Tibial artery (tissue), 4 donors: ENCODE measurements at regions not wholly inside any gene's neighbourhood (a gene's known extent, or its start where the extent isn't known, plus 50 kb on each side); places are given as distances from the start of the nearest gene placed in this dataset.
"Not testable (repeated sequence)": the region's sequence is repeated elsewhere in the genome, so short reads cannot be mapped to it uniquely, and the experiment has no call there.

Experiments
- DNase-seq, 2 donors: peaks; one replicate each; pipeline ENCODE4 v3.0.0-alpha.2; 2019
- H3K27ac ChIP-seq, 2 donors: fragments of 200-600 bp; sonication (generic) in 1 of 2; 1 replicate in 1 of 2; 2 replicates in 1 of 2; pipeline ENCODE4 v1.5.1; 2018 to 2019; ENCODE audit warnings: mild to moderate bottlenecking in 1 of 2
- H3K27me3 ChIP-seq, 2 donors: fragments of 200-600 bp; sonication (generic) in 1 of 2; one replicate each; pipeline versions ENCODE4 v1.5.1 to v1.6.0; 2016 to 2019
- H3K36me3 ChIP-seq, 3 donors: fragments of 200-600 bp; sonication (generic) in 2 of 3; one replicate each; pipeline ENCODE4 v1.5.1; 2016 to 2019; ENCODE audit warnings: mild to moderate bottlenecking in 2 of 3
- H3K4me1 ChIP-seq, 4 donors: fragments of 200-600 bp; sonication (generic) in 2 of 4; 1 replicate in 3 of 4; 2 replicates in 1 of 4; pipeline ENCODE4 v1.5.1; 2016 to 2019
- H3K4me3 ChIP-seq, 2 donors: fragments of 200-600 bp; sonication (generic) in 1 of 2; 1 replicate in 1 of 2; 2 replicates in 1 of 2; pipeline ENCODE4 v1.5.1; 2018 to 2019; ENCODE audit warnings: mild to moderate bottlenecking in 2 of 2
- H3K9me3 ChIP-seq, 3 donors: fragments of 200-600 bp; sonication (generic) in 1 of 3; one replicate each; pipeline ENCODE4 v1.5.1; 2016 to 2019
- intact Hi-C: fragments of 100-400 bp; cut with DNase I; formaldehyde crosslinking; loops from one replicate; pipeline ENCODE4 v1.15.0; 2023; ENCODE audit warnings: low total_unique reads
- TF ChIP-seq, protein P1 (sequence below), 2 experiments: fragments of 200-600 bp in 1 of 2; fragments of 450-650 bp in 1 of 2; IDR thresholded peaks; one replicate each; pipeline ENCODE4 v1.5.1; 2017 to 2019; ENCODE audit warnings: antibody characterized with exemption in 2 of 2, mild to moderate bottlenecking in 1 of 2, moderate library complexity in 1 of 2

GRCh38 chr2:145541028-145541427 lies 1021.1 kb upstream of the ZEB2 start:
- Histone ChIP-seq H3K9me3 (no peaks in the 10 kb centered on the region), H3K36me3 (no peaks in the 10 kb centered on the region), H3K4me1 (peaks cover 0 to 22% (median 0%) of the 10 kb centered on the region in 4 donors), H3K27ac (no peak overlapping the region), H3K27me3 (no peaks in the 10 kb centered on the region), H3K4me3 (no peak overlapping the region)
- TF ChIP-seq, protein P1, sequence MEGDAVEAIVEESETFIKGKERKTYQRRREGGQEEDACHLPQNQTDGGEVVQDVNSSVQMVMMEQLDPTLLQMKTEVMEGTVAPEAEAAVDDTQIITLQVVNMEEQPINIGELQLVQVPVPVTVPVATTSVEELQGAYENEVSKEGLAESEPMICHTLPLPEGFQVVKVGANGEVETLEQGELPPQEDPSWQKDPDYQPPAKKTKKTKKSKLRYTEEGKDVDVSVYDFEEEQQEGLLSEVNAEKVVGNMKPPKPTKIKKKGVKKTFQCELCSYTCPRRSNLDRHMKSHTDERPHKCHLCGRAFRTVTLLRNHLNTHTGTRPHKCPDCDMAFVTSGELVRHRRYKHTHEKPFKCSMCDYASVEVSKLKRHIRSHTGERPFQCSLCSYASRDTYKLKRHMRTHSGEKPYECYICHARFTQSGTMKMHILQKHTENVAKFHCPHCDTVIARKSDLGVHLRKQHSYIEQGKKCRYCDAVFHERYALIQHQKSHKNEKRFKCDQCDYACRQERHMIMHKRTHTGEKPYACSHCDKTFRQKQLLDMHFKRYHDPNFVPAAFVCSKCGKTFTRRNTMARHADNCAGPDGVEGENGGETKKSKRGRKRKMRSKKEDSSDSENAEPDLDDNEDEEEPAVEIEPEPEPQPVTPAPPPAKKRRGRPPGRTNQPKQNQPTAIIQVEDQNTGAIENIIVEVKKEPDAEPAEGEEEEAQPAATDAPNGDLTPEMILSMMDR (IDR thresholded peaks at IDR 0.05), result no peak
- no peak for DNase-seq
- intact Hi-C loops, result no loop called here

DNA sequence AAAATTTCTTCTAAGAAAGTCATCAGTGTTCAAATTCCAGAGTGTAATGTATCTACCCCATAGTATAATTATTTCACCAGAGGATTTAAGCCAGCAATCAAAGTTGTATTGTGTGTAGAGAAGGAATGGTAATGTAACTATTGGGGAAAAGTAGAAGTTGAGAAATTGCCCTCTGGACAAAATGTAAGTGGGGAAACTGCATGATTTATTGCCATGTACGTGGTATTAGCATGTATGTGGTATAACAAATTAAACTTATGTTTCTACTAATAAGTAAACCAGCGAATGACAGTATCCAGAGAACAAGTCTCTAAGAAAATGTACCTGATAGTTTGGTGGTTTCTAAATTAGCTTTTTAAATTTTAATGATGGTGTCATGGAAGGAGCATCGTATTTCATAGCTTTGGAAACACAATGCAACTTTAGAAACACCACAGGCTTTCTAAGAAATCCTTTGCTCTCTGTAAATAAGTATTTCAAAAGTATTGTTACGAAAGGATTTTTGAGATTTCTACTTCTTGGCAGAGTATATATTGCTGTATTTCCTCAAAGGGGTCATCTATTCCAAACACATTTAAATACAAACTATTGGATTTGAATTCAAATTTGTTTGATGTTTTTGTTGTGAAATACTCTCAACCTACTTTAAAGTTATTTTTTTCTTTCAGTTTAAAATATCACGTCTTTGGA lies 1018.9 kb upstream of the ZEB2 start:
- TF ChIP-seq, protein P1 (IDR thresholded peaks at IDR 0.05), result no peak
- no peak overlapping the region for H3K27ac ChIP-seq
- H3K9me3 ChIP-seq, result no peaks in the 10 kb centered on the region
- peaks cover 0 to 22% (median 0%) of the 10 kb centered on the region in 4 donors for H3K4me1 ChIP-seq
- intact Hi-C loops, result no loop called here
- no peaks in the 10 kb centered on the region for H3K36me3 ChIP-seq
- no peak for DNase-seq
- no peak overlapping the region for H3K4me3 ChIP-seq
- no peaks in the 10 kb centered on the region for H3K27me3 ChIP-seq

- TF ChIP-seq, protein P1 (IDR thresholded peaks at IDR 0.05), result no peak
- Histone ChIP-seq H3K36me3 (no peaks in the 10 kb centered on the region), H3K4me1 (no peaks in the 10 kb centered on the region)
Observed at GRCh38 chr2:145530653-145531052, 1010.7 kb upstream of the ZEB2 start.

DNA sequence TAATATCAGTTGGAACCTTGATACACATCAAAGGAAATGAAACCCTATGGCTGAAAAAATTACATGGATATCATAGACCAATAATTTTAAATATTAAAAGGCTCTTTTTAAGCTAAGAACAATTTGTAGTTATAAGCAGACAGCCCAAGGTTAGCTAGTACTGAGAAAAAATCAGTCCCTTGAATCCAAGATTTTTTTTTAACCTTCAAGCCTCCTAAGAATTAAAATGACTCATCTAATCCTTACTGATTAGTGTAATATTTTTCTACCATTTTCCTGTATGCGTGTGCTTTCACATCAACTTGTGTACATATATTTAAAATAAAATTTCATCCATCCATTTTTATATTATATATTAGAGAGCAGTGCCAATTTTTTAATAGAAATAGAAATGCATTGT lies 1004.9 kb upstream of the ZEB2 start:
- no peak for DNase-seq
- H3K9me3 ChIP-seq, result no peaks in the 10 kb centered on the region
- H3K27me3 ChIP-seq, result no peaks in the 10 kb centered on the region
- H3K27ac ChIP-seq, result no peak overlapping the region
- no peaks in the 10 kb centered on the region for H3K4me1 ChIP-seq
- H3K4me3 ChIP-seq, result no peak overlapping the region
- TF ChIP-seq, protein P1 (IDR thresholded peaks at IDR 0.05), result no peak
- no peaks in the 10 kb centered on the region for H3K36me3 ChIP-seq
- intact Hi-C loops, result no loop called here

More at GRCh38 chr2:145530653-145531052, 1010.7 kb upstream of the ZEB2 start:
- no peak overlapping the region for H3K27ac ChIP-seq
- intact Hi-C loops, result no loop called here
- H3K4me3 ChIP-seq, result no peak overlapping the region
- no peak for DNase-seq
- no peaks in the 10 kb centered on the region for H3K9me3 ChIP-seq
- H3K27me3 ChIP-seq, result no peaks in the 10 kb centered on the region

GRCh38 chr2:145524303-145524702 lies 1004.4 kb upstream of the ZEB2 start:
- DNase-seq, result no peak
- H3K9me3 ChIP-seq, result peaks cover 0 to under 1% (median 0%) of the 10 kb centered on the region in 3 donors
- H3K36me3 ChIP-seq, result no peaks in the 10 kb centered on the region
- H3K27ac ChIP-seq, result no peak overlapping the region
- no peaks in the 10 kb centered on the region for H3K27me3 ChIP-seq
- intact Hi-C loops, result no loop called here
- H3K4me1 ChIP-seq, result no peaks in the 10 kb centered on the region
- TF ChIP-seq, protein P1 (IDR thresholded peaks at IDR 0.05), result no peak
- no peak overlapping the region for H3K4me3 ChIP-seq

- H3K27me3 ChIP-seq, H3K4me3 ChIP-seq, intact Hi-C loops, H3K27ac ChIP-seq, DNase-seq, H3K9me3 ChIP-seq, H3K4me1 ChIP-seq, H3K36me3 ChIP-seq: not testable (repeated sequence)
Observed at GRCh38 chr2:145519254-145519653, 999.3 kb upstream of the ZEB2 start.
